ENCODE measurements at regions not wholly inside any gene's neighbourhood (a gene's known extent, or its start where the extent isn't known, plus 50 kb on each side); places are given as distances from the start of the nearest gene placed in this dataset.
"Not testable (repeated sequence)": the region's sequence is repeated elsewhere in the genome, so short reads cannot be mapped to it uniquely, and the experiment has no call there.

DNA sequence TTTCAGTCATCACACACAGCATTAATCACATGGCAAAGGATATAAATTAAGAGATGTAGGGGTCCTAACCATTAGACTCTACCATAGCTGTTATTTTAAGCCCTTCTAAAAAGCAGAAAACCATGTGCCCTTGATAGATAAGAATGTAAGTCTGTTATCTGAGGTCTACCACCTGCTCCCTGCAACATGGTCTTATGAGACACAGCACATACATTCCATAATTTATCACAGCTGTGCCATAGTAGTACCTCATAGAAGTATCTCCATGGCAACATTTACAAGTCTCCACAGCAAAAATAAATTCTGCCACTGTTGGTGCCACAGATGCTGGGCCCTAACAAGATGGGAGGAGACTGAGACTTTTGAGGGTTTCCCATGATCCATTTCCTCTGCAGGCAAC lies 265.4 kb downstream of the KDM5D start:
- peaks cover 28% of the 10 kb centered on the region for H3K36me3 Mint-ChIP-seq (ENCODE audit: low read depth)
- peaks cover 3% of the 10 kb centered on the region for H3K9me3 Mint-ChIP-seq
- H3K4me1 Mint-ChIP-seq (ENCODE audit: low read depth) = no peaks in the 10 kb centered on the region

DNA sequence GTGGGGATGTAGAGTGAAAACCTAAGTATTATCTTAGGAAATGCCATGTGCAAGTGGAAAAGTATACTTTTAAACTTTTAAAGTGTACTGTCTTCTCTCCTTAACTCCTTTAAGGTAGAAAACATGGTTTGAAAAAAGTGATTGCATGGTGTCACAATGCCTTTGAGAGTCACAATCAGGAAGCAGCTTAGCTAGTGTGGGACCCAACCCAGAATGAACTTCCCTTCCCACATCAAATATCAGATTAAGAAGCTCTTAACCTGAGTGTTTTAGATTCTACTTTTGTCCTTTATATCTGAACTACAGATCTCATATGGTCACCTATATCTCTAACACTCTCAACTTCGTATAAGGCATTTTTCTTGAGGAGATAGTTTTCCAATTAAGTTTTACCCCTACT lies 266.6 kb downstream of the KDM5D start:
- no peaks in the 10 kb centered on the region for H3K4me1 Mint-ChIP-seq (ENCODE audit: low read depth)
- H3K27ac Mint-ChIP-seq = no peak overlapping the region
- H3K36me3 Mint-ChIP-seq (ENCODE audit: low read depth) = peaks cover 30% of the 10 kb centered on the region
- H3K4me3 Mint-ChIP-seq = no peak overlapping the region
- peaks cover 8% of the 10 kb centered on the region for H3K9me3 Mint-ChIP-seq
- no peaks in the 10 kb centered on the region for H3K27me3 Mint-ChIP-seq (ENCODE audit: low read depth)

More for the DNA sequence above, 265.4 kb downstream of the KDM5D start:
- Mint-ChIP-seq H3K4me3 (no peak overlapping the region), H3K27ac (no peak overlapping the region), H3K27me3 (ENCODE audit: low read depth) (no peaks in the 10 kb centered on the region)

DNA sequence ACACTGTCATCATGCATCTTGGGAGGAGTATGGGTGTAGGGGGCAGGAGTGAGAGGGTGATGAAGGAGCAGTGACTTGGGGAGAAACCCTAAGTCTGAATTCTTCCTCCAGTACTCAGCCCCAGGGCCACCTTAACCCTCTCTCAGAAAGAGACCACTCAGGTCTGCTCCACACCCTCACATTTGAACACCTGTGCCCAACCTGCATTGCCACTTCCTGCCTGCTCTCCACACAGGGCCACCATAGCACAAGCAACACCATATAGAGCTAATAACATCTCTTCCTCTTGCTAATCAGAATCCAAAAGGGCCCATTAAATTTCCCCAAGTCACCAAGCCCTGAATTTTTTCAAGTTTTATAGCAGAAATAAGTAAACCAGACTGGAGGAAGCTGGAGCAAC lies 278.7 kb downstream of the KDM5D start:
- H3K27ac Mint-ChIP-seq = no peak overlapping the region
- no peaks in the 10 kb centered on the region for H3K27me3 Mint-ChIP-seq (ENCODE audit: low read depth)

DNA sequence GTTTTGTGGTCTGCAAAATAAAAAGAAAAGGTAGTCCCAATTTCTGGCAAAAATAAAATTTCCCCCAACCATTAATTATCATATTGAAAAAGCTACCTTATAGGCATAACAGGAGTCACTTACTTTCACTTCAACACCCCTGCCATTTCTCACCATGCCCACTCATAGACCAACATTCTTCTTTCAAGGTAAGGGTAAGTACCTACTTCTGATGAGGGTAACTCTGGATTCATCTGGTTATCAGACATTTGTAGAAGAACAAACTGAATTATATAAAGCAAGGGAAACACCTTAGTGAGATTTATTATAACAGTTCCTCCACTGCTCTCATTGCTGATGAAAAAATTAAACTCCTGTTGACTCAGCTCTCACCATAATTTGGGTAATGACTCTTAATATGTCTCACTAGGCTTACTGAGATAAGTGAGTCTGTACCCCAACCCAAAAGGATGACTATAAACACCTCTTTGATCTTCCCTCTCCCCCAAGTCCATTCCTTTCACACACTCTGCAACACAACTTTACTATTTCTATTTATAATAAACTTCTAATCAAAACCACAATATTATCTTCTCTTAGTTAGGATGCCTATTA lies 287.6 kb downstream of the KDM5D start:
- no peak overlapping the region for H3K4me3 Mint-ChIP-seq
- no peak overlapping the region for H3K27ac Mint-ChIP-seq
- H3K4me1 Mint-ChIP-seq (ENCODE audit: low read depth) = no peaks in the 10 kb centered on the region
- H3K9me3 Mint-ChIP-seq = peaks cover 6% of the 10 kb centered on the region
- no peaks in the 10 kb centered on the region for H3K27me3 Mint-ChIP-seq (ENCODE audit: low read depth)
- peaks cover 9% of the 10 kb centered on the region for H3K36me3 Mint-ChIP-seq (ENCODE audit: low read depth)

More for the DNA sequence above, 278.7 kb downstream of the KDM5D start:
- Mint-ChIP-seq H3K9me3 (no peaks in the 10 kb centered on the region), H3K4me3 (no peak overlapping the region), H3K36me3 (ENCODE audit: low read depth) (peaks cover 8% of the 10 kb centered on the region), H3K4me1 (ENCODE audit: low read depth) (no peaks in the 10 kb centered on the region)

DNA sequence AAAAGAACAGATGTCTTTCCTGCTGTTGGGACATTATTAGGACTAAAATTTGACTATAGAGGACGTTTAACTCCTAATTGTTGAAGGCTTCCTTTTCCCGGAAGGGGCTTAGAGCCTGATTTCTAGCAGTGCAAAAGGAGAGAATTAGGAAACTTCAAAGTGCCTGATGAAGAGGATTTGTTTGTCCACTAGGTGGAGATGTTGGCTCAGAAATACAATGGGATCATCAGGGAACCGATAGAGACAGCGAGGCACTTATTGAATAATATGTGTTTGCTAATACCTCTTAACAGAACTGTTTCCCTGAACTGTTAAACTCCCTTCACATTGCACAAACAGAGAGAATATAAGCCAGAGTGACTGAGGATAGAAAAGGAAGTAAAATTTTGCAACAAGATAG lies 311.5 kb downstream of the KDM5D start:
- peaks cover 9% of the 10 kb centered on the region for H3K27me3 Mint-ChIP-seq (ENCODE audit: low read depth)

DNA sequence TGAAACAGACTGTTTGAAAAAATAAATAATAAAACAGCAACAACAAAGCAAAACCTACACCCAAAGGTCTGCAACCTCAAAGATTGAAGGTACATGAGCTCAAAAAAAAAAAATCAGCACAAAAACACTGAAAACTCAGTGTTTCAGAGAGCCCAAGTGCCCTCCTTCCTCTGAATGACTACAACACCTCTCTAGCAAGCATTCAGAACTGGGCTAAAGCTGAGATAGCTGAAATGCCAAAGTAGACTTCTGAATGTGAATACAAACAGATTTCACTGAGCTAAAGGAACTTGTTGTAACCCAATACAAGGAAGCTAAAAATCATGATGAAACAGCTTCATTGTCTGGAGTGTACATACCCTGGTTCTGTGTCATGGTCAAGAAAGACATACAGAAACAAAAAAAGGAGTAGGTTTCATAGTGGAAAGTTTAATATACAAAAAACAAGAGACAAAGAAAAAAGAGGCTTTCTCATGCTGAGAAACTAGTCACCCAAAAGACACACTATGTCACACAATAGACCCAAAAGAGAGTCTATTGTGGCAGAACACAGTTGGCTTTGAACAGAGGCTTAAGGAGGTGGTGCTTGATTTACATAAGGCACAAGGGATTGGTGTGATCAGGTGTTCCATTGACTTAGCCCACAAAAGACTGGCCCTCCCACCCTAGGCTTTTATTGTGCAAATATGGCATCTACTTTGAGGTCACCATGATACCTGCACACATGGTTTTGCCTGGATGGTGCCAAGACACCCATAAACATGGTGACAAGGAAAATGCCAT lies 316.6 kb downstream of the KDM5D start:
- H3K9me3 Mint-ChIP-seq = no peaks in the 10 kb centered on the region
- H3K27ac Mint-ChIP-seq = no peak overlapping the region
- no peaks in the 10 kb centered on the region for H3K36me3 Mint-ChIP-seq (ENCODE audit: low read depth)
- peaks cover under 1% of the 10 kb centered on the region for H3K4me1 Mint-ChIP-seq (ENCODE audit: low read depth)
- peaks cover 9% of the 10 kb centered on the region for H3K27me3 Mint-ChIP-seq (ENCODE audit: low read depth)
- H3K4me3 Mint-ChIP-seq = no peak overlapping the region

More for the DNA sequence above, 311.5 kb downstream of the KDM5D start:
- Mint-ChIP-seq H3K4me3 (no peak overlapping the region), H3K4me1 (ENCODE audit: low read depth) (peaks cover 3% of the 10 kb centered on the region), H3K9me3 (peaks cover 3% of the 10 kb centered on the region), H3K36me3 (ENCODE audit: low read depth) (no peaks in the 10 kb centered on the region), H3K27ac (no peak overlapping the region)

DNA sequence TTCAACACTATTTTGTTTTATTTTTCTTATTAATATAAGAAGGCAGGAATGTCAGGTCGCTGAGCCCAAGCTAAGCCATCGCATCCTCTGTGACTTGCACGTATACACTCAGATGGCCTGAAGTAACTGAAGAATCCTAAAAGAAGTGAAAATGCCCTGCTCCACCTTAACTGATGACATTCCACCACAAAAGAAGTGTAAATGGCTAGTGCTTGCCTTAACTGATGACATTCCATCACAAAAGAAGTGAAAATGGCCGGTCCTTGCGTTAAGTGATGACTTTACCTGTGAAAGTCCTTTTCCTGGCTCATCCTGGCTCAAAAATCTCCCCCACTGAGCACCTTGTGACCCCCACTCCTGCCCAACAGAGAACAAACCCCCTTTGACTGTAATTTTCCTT lies 317.3 kb downstream of the KDM5D start:
- not testable (repeated sequence) for H3K36me3 Mint-ChIP-seq (ENCODE audit: low read depth); H3K27ac Mint-ChIP-seq; H3K27me3 Mint-ChIP-seq (ENCODE audit: low read depth); H3K4me1 Mint-ChIP-seq (ENCODE audit: low read depth); H3K9me3 Mint-ChIP-seq; H3K4me3 Mint-ChIP-seq

DNA sequence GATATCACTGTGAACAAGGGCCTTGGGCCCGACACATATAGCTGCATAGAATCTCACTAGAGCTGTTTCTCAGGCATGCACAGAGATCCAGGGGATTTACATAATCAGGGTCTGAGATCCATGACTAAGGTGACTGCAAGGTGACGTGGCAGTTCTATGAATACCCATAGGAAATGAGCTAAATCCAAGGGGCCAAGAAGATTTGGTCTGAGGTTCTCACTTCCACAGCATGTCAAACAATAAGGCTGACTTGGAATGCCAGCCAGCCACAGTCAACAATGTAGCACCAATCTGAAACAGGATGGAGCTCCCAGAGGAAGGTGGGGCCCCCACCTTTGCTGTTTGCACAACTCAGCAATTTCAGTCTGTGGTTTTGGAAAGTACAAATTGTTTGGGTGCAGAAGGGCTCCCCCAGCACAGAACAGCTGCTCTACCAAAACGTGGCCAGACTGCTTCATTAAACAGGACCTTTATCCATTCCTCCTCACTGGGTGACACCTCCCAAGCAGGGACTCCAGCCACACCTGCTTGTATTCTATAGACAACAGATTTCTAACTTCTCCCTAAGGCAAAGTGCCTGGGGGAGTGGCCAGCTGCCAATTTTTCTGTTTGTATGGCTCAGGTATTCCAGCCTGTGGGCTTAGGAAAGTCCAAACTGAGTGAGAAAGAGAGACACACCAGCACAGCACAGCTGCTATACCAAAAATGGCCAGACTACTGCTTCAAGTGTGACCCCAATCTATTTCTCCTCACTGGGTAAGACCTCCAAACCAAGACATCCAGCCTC lies 333.4 kb downstream of the KDM5D start:
- Mint-ChIP-seq H3K27me3 (ENCODE audit: low read depth) (no peaks in the 10 kb centered on the region), H3K36me3 (ENCODE audit: low read depth) (no peaks in the 10 kb centered on the region), H3K4me3 (no peak overlapping the region), H3K4me1 (ENCODE audit: low read depth) (no peaks in the 10 kb centered on the region), H3K9me3 (no peaks in the 10 kb centered on the region), H3K27ac (no peak overlapping the region)

DNA sequence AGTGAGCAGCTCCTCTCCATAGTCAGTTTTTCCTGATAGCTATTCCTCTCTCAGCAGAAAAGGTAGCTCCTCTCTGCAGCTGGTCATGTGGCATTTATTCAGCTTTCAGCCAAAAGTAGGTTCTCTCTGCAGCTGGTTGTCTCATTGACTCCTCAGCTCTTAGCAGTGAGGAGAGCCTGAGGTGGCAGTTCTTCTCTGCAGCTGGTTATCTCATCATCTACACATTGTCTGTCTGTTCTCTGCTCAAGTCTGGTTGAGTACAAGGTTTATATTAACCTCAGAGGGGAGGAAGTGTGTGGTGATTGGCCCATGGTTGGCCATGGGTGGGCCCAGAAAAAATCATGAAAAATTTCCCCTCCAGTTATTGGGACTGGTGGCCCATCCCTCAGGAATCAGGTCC lies 338.3 kb downstream of the KDM5D start:
- Mint-ChIP-seq H3K36me3 (ENCODE audit: low read depth) (no peaks in the 10 kb centered on the region), H3K27me3 (ENCODE audit: low read depth) (no peaks in the 10 kb centered on the region), H3K27ac (no peak overlapping the region), H3K4me1 (ENCODE audit: low read depth) (no peaks in the 10 kb centered on the region), H3K4me3 (no peak overlapping the region), H3K9me3 (no peaks in the 10 kb centered on the region)

DNA sequence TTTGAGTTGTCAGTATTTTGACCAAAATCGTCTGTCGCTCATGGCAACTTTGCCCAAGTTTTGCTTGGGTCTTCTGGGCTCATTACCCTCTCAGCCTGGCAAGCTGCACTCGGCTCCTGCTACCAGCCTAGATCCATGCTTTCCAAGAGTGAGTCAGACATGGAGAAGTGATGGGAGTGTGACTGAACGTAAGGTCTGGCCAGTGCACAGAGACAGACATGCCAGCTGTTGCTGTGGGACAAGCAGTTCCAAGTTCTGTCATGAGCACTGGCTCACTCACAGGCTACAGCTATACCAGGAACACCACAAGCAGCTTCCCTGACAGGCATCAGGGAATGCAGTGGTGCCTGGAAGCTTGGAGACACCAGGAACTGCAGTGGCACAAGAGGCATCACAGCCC lies 338.9 kb downstream of the KDM5D start:
- Mint-ChIP-seq H3K27me3 (ENCODE audit: low read depth) (no peaks in the 10 kb centered on the region), H3K4me1 (ENCODE audit: low read depth) (no peaks in the 10 kb centered on the region), H3K36me3 (ENCODE audit: low read depth) (no peaks in the 10 kb centered on the region), H3K9me3 (no peaks in the 10 kb centered on the region), H3K4me3 (no peak overlapping the region), H3K27ac (no peak overlapping the region)

DNA sequence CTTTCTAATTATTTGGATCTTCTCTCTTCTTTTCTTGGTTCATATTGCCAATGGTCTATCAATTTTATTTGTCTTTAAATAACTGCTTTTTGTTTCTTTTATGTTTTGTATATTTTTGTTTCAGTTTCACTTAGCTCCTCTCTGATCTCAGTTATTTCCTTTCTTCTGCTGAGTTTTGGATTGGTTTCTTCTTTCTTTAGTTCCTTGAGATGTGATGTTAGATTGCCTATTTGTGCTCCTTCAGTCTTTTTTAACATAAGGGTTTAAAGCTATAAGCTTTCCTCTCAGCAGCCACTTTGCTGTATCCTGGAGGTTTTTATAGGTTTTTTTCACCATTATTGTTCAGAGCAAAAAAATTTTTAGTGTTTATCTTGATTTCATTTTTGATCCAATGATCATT lies 351.6 kb downstream of the KDM5D start:
- Mint-ChIP-seq H3K36me3 (ENCODE audit: low read depth) (peaks cover 2% of the 10 kb centered on the region), H3K4me3 (peak overlapping the region; percentile 74), H3K27me3 (ENCODE audit: low read depth) (no peaks in the 10 kb centered on the region), H3K27ac (peak overlapping the region; percentile 72), H3K9me3 (peaks cover 4% of the 10 kb centered on the region), H3K4me1 (ENCODE audit: low read depth) (peaks cover 8% of the 10 kb centered on the region)

DNA sequence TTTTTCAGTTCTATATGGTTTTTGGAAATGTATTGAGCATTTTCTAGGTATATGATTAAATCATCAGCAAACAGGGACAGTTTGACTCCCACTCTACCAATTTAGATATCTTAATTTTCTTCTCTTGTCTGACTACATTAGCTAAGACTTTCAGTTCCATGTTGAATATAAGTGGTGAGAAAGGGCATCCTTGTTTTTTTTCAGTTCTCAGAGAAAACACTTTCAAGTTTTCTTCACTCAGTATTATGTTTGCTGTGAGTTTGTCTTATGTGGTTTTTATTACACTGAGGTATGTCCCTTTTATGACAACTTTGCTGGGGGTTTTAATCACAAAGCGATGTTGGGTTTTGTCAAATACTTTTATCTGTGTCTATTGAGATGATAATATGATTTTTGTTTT lies 352.6 kb downstream of the KDM5D start:
- Mint-ChIP-seq H3K36me3 (ENCODE audit: low read depth) (peaks cover 2% of the 10 kb centered on the region), H3K27ac (no peak overlapping the region), H3K27me3 (ENCODE audit: low read depth) (no peaks in the 10 kb centered on the region), H3K9me3 (peaks cover 4% of the 10 kb centered on the region), H3K4me1 (ENCODE audit: low read depth) (peaks cover 8% of the 10 kb centered on the region), H3K4me3 (no peak overlapping the region)

DNA sequence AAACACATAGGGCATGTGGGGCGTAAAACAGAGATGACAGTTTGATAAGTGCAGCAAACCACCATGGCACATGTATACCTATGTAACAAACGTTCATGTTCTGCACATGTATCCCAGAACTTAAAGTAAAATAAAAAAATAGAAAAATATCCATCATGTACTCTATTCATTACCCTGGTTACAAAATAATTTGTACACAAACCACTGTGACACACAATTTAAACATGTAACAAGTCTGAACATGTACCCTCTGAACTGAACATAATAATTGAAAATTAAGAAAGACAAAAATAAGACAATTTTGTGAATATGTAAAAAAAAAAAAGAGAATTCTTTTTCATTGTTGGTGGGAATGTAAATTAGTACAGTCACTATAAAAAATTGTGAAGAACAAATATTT lies 379.2 kb downstream of the KDM5D start:
- H3K36me3 Mint-ChIP-seq (ENCODE audit: low read depth) = no peaks in the 10 kb centered on the region
- H3K27ac Mint-ChIP-seq = no peak overlapping the region
- no peaks in the 10 kb centered on the region for H3K4me1 Mint-ChIP-seq (ENCODE audit: low read depth)
- H3K4me3 Mint-ChIP-seq = no peak overlapping the region
- peaks cover 17% of the 10 kb centered on the region for H3K27me3 Mint-ChIP-seq (ENCODE audit: low read depth)
- no peaks in the 10 kb centered on the region for H3K9me3 Mint-ChIP-seq

DNA sequence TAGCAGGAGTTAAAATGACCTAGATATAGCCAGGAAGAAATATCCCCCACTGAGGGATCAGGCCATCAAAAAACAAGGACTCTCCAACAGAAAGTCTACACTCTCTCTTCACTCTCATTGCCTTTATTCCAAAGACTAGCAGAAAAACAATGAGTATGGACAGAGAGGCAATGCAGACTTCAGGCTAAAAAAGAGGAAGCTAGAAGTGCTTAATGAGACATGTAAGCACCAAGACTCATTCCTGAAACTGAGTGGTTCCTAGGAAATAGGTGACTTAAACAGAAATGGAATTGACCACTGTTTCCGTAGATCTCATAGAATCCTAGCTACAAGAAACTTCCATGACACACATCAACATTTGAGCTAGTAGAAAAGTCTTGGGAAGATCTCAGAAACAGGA lies 387.3 kb downstream of the KDM5D start:
- no peak overlapping the region for H3K27ac Mint-ChIP-seq
- no peaks in the 10 kb centered on the region for H3K36me3 Mint-ChIP-seq (ENCODE audit: low read depth)

DNA sequence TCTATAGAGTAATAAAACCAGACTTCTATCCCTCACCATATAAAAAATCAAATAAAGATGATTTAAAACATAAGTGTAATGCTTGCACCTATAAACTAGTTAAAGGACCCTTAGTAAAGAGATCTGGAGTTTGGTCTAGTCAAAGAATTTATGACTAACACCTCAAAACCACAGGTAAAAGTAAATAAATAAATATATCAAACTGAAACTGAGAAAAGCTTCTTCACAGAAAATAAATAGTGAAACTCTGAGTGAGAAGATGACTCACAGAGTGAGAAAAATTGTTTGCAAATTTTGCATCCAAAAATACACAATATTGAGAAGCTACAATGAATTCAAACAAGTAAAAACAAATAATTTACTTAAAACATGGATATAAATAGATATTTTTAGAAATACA lies 387.8 kb downstream of the KDM5D start:
- H3K27ac Mint-ChIP-seq = no peak overlapping the region
- H3K36me3 Mint-ChIP-seq (ENCODE audit: low read depth) = no peaks in the 10 kb centered on the region
- H3K4me3 Mint-ChIP-seq = no peak overlapping the region
- no peaks in the 10 kb centered on the region for H3K9me3 Mint-ChIP-seq
- H3K27me3 Mint-ChIP-seq (ENCODE audit: low read depth) = peaks cover 10% of the 10 kb centered on the region
- H3K4me1 Mint-ChIP-seq (ENCODE audit: low read depth) = no peaks in the 10 kb centered on the region

More for the DNA sequence above, 387.3 kb downstream of the KDM5D start:
- Mint-ChIP-seq H3K27me3 (ENCODE audit: low read depth) (peaks cover 14% of the 10 kb centered on the region), H3K4me1 (ENCODE audit: low read depth) (no peaks in the 10 kb centered on the region), H3K4me3 (no peak overlapping the region), H3K9me3 (no peaks in the 10 kb centered on the region)
